ENCODE measurements at regions not wholly inside any gene's neighbourhood (a gene's known extent, or its start where the extent isn't known, plus 50 kb on each side); places are given as distances from the start of the nearest gene placed in this dataset.

GRCh38 chr2:12487253-12488004 is 229.3 kb upstream of the TRIB2 start:
- TF ChIP-seq CTCF (optimal IDR thresholded peaks at IDR 0.05 in 1 of 3, IDR thresholded peaks at IDR 0.05 in 1 of 3, conservative IDR thresholded peaks at IDR 0.05 in 1 of 3; ENCODE audit: extremely low read depth in 1 of 3, insufficient read depth in 2 of 3, low read length in 3 of 3) = no peak
- TF ChIP-seq EZH2 (IDR thresholded peaks at IDR 0.05; ENCODE audit: low read length) = no peak
